H9 (cell line): ENCODE measurements at regions not wholly inside any gene's neighbourhood (a gene's known extent, or its start where the extent isn't known, plus 50 kb on each side); places are given as distances from the start of the nearest gene placed in this dataset.

Source experiments
- DNase-seq: peaks from one replicate; pipeline ENCODE4 v3.0.0-alpha.2; 2017
- H2AFZ ChIP-seq: one replicate; pipeline ENCODE4 v1.6.1; 2013; ENCODE audit warnings: mild to moderate bottlenecking, low read length, control low read depth, moderate library complexity
- H2AK5ac ChIP-seq: 2 replicates; pipeline ENCODE4 v1.6.1; 2013; ENCODE audit warnings: low read length, control low read depth, mixed read lengths; ENCODE audit not compliant: insufficient read length
- H2BK120ac ChIP-seq: one replicate; pipeline ENCODE4 v1.6.1; 2013; ENCODE audit warnings: low read depth, mild to moderate bottlenecking, low read length, control low read depth, inconsistent platforms; ENCODE audit not compliant: poor library complexity, severe bottlenecking
- H2BK12ac ChIP-seq: 2 replicates; pipeline ENCODE4 v1.6.1; 2013; ENCODE audit warnings: low read length, control low read depth, mixed read lengths, low read depth; ENCODE audit not compliant: insufficient read length
- H2BK15ac ChIP-seq: 2 replicates; pipeline ENCODE4 v1.6.1; 2013; ENCODE audit warnings: low read depth, low read length, control low read depth
- H2BK20ac ChIP-seq: one replicate; pipeline ENCODE4 v1.6.1; 2013; ENCODE audit warnings: low read depth, mild to moderate bottlenecking, low read length, control low read depth, inconsistent platforms; ENCODE audit not compliant: poor library complexity, severe bottlenecking
- H2BK5ac ChIP-seq: 2 replicates; pipeline ENCODE4 v1.6.1; 2013; ENCODE audit warnings: low read length, control low read depth, mixed read lengths; ENCODE audit not compliant: insufficient read length
- H3K14ac ChIP-seq: 2 replicates; pipeline ENCODE4 v1.6.1; 2013; ENCODE audit warnings: low read length, control low read depth; ENCODE audit not compliant: insufficient read depth
- H3K18ac ChIP-seq: 2 replicates; pipeline ENCODE4 v1.6.1; 2013; ENCODE audit warnings: low read depth, mild to moderate bottlenecking, mixed read lengths, low read length, control low read depth; ENCODE audit not compliant: insufficient read length
- H3K23ac ChIP-seq: 2 replicates; pipeline ENCODE4 v1.6.1; 2013; ENCODE audit warnings: low read length, control low read depth, mixed read lengths, low read depth; ENCODE audit not compliant: insufficient read length
- H3K23me2 ChIP-seq: 2 replicates; pipeline ENCODE4 v1.6.1; 2013; ENCODE audit warnings: low read depth, mild to moderate bottlenecking, mixed read lengths, low read length, control low read depth; ENCODE audit not compliant: insufficient read length, poor library complexity, severe bottlenecking
- H3K27ac ChIP-seq: 2 replicates; pipeline ENCODE4 v1.5.1; 2013; ENCODE audit warnings: low read length, control low read depth, mixed read lengths, low read depth; ENCODE audit not compliant: insufficient read length
- H3K27me3 ChIP-seq: 2 replicates; pipeline ENCODE4 v1.6.1; 2013; ENCODE audit warnings: low read length, control low read depth, inconsistent platforms; ENCODE audit not compliant: insufficient read depth
- H3K4ac ChIP-seq: 2 replicates; pipeline ENCODE4 v1.6.1; 2013; ENCODE audit warnings: low read depth, mild to moderate bottlenecking, control low read depth, inconsistent platforms, low read length, moderate library complexity
- H3K4me1 ChIP-seq: 2 replicates; pipeline ENCODE4 v1.6.1; 2013; ENCODE audit warnings: low read length, control low read depth, inconsistent platforms; ENCODE audit not compliant: insufficient read depth
- H3K4me2 ChIP-seq: 2 replicates; pipeline ENCODE4 v1.6.1; 2013; ENCODE audit warnings: low read length, control low read depth, mixed read lengths; ENCODE audit not compliant: insufficient read length, insufficient read depth
- H3K56ac ChIP-seq: 2 replicates; pipeline ENCODE4 v1.6.1; 2013; ENCODE audit warnings: low read depth, mild to moderate bottlenecking, mixed read lengths, low read length, control low read depth; ENCODE audit not compliant: insufficient read length
- H3K79me1 ChIP-seq: 2 replicates; pipeline ENCODE4 v1.6.1; 2013; ENCODE audit warnings: low read depth, mild to moderate bottlenecking, moderate library complexity, low read length, control low read depth, inconsistent platforms; ENCODE audit not compliant: insufficient read depth, poor library complexity, severe bottlenecking
- H3K79me2 ChIP-seq: 2 replicates; pipeline ENCODE4 v1.6.1; 2013; ENCODE audit warnings: low read length, control low read depth, inconsistent platforms; ENCODE audit not compliant: insufficient read depth
- H3K9ac ChIP-seq: 2 replicates; pipeline ENCODE4 v1.6.1; 2013; ENCODE audit warnings: low read length, control low read depth, mixed read lengths; ENCODE audit not compliant: insufficient read length; ENCODE audit errors: extremely low read depth
- H3K9me3 ChIP-seq: one replicate; pipeline ENCODE4 v1.6.1; 2013; ENCODE audit warnings: low read depth, low read length, inconsistent platforms; ENCODE audit not compliant: control insufficient read depth
- H3T11ph ChIP-seq: one replicate; pipeline ENCODE4 v1.6.1; 2013; ENCODE audit warnings: mild to moderate bottlenecking, low read length, control low read depth, inconsistent platforms
- H4K20me1 ChIP-seq: one replicate; pipeline ENCODE4 v1.6.1; 2013; ENCODE audit not compliant: control insufficient read depth, insufficient read length, insufficient read depth
- H4K5ac ChIP-seq: 2 replicates; pipeline ENCODE4 v1.6.1; 2013; ENCODE audit warnings: low read depth, mild to moderate bottlenecking, mixed read lengths, low read length, control low read depth; ENCODE audit not compliant: insufficient read length
- H4K8ac ChIP-seq: replicated peaks from 2 replicates; pipeline ENCODE4 v1.6.1; 2013; ENCODE audit warnings: low read length, control low read depth, mixed read lengths, low read depth; ENCODE audit not compliant: insufficient read length
- H4K91ac ChIP-seq: 2 replicates; pipeline ENCODE4 v1.6.1; 2013; ENCODE audit warnings: low read depth, mild to moderate bottlenecking, moderate library complexity, mixed read lengths, low read length, control low read depth; ENCODE audit not compliant: insufficient read length
- H3K27ac Mint-ChIP-seq, 3 experiments: 2 replicates in 2 of 3; 3 replicates in 1 of 3; pipeline ENCODE4 v1.8.0; 2020 to 2021; ENCODE audit warnings: mixed read lengths in 3 of 3, mild to moderate bottlenecking in 1 of 3, moderate library complexity in 1 of 3
- H3K27me3 Mint-ChIP-seq: 2 replicates; pipeline ENCODE4 v1.8.0; 2021; ENCODE audit warnings: low read depth, mild to moderate bottlenecking, moderate library complexity, mixed read lengths
- H3K36me3 Mint-ChIP-seq, 3 experiments: 2 replicates in 2 of 3; 3 replicates in 1 of 3; pipeline ENCODE4 v1.8.0; 2020 to 2021; ENCODE audit warnings: low read depth in 3 of 3, mixed read lengths in 3 of 3; ENCODE audit not compliant: insufficient read depth in 1 of 3
- H3K4me1 Mint-ChIP-seq, 2 experiments: 2 replicates each; pipeline ENCODE4 v1.8.0; 2020; ENCODE audit warnings: mixed read lengths in 2 of 2
- H3K4me3 Mint-ChIP-seq, 2 experiments: 2 replicates in 1 of 2; 3 replicates in 1 of 2; pipeline ENCODE4 v1.8.0; 2020 to 2021; ENCODE audit warnings: mild to moderate bottlenecking in 2 of 2, mixed read lengths in 2 of 2, moderate library complexity in 1 of 2
- H3K9me3 Mint-ChIP-seq, 2 experiments: 2 replicates in 1 of 2; 3 replicates in 1 of 2; pipeline ENCODE4 v1.8.0; 2020; ENCODE audit warnings: mild to moderate bottlenecking in 2 of 2, mixed read lengths in 2 of 2, moderate library complexity in 1 of 2
- CTCF ChIP-seq: fragments of 200-600 bp; sonication (generic); conservative IDR thresholded peaks from 3 replicates; pipeline ENCODE4 v1.8.0; 2021; ENCODE audit warnings: antibody characterized with exemption, mild to moderate bottlenecking
- WGBS: extraction: QIAGEN DNeasy Blood & Tissue Kit; methylation state at CpG from one replicate; pipeline ENCODE4 v1.1.7; 2013; ENCODE audit warnings: missing lambda C conversion rate, low lambda C conversion rate, mixed read lengths; ENCODE audit not compliant: insufficient read length; ENCODE audit errors: extremely low coverage; 5-methylcytosine and 5-hydroxymethylcytosine counted together

GRCh38 chr10:80814147-80814652 lies 276.5 kb downstream of the SH2D4B start:
- Histone ChIP-seq H3K14ac (no peak overlapping the region), H2BK5ac (no peak overlapping the region), H3K4ac (no peak overlapping the region), H3T11ph (no peak overlapping the region), H3K9ac (no peak overlapping the region), H2AK5ac (no peak overlapping the region), H4K91ac (no peak overlapping the region), H3K23me2 (no peaks in the 10 kb centered on the region), H3K9me3 (no peaks in the 10 kb centered on the region), H3K4me2 (no peak overlapping the region), H3K79me2 (no peaks in the 10 kb centered on the region), H4K20me1 (no peaks in the 10 kb centered on the region), H2BK120ac (no peak overlapping the region), H3K23ac (no peak overlapping the region), H3K79me1 (no peaks in the 10 kb centered on the region), H2AFZ (no peak overlapping the region), H3K27me3 (no peaks in the 10 kb centered on the region), H3K4me1 (no peaks in the 10 kb centered on the region), H2BK12ac (no peak overlapping the region), H2BK15ac (no peak overlapping the region), H3K27ac (no peak overlapping the region), H4K8ac (no peak overlapping the region), H2BK20ac (no peak overlapping the region), H4K5ac (no peak overlapping the region), H3K18ac (no peak overlapping the region), H3K56ac (no peak overlapping the region)
- DNase-seq, result no peak
- Mint-ChIP-seq H3K9me3 (peaks cover 12 to 13% of the 10 kb centered on the region in 2 experiments; a peak in 4 of 5 replicates), H3K4me3 (no peak overlapping the region), H3K4me1 (no peaks in the 10 kb centered on the region), H3K27me3 (no peaks in the 10 kb centered on the region), H3K27ac (no peak overlapping the region), H3K36me3 (peaks cover 3 to 11% (median 3%) of the 10 kb centered on the region in 3 experiments; a peak in 3 of 7 replicates)
- no peak for TF ChIP-seq CTCF
- WGBS, result no CpG with 5 or more reads among the region's 21 CpGs
